HG03039 (cell line): ENCODE measurements at regions not wholly inside any gene's neighbourhood (a gene's known extent, or its start where the extent isn't known, plus 50 kb on each side); places are given as distances from the start of the nearest gene placed in this dataset.

Experiments used
- ATAC-seq: cut with Tn5 transposase; IDR thresholded peaks from one replicate; pipeline ENCODE4 v1.9.1; 2021; ENCODE audit warnings: mild to moderate bottlenecking, moderate library complexity; ENCODE audit not compliant: unreplicated experiment

DNA sequence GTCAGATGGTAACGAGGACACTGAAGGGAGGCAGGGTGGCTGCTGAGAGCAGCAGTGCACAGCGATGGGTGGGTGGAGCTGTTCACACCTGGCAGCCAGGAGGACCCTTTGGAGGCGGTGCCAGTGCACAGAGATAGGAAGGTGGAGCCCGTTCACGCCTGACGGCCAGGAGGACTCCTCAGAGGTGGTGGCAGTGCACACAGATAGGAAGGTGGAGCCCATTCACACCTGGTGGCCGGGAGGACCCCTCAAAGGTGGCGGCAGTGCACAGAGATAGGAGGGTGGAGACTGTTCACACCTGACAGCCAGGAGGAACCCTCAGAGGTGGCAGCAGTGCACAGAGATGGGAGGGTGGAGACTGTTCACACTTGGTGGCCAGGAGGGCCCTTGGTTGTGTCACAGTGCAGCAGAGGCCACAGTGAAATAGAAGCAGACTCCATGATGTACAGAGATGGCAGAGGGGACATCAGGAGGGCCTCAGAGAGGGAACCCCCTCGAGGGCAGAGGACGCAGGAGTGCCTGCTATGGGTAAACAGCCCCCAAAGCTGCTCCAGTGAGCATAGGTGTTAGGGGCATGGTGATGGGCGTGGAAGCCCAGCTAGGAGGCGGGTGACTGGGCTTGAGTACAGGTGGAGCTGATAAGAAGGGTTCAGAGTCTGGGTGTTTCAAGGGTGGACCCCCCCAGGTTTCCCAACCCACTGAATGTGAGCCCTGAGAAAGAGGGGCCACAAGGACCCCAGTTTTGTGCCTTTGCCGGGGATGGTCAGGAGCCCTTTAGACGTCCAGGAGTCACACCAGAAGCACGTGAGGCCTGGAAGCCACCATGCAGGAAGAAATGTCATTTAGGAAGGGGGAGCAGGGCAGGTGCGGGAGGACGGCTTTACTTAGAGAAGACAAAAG, 566.7 kb downstream of the BRD1 start:
- no peak for ATAC-seq

DNA sequence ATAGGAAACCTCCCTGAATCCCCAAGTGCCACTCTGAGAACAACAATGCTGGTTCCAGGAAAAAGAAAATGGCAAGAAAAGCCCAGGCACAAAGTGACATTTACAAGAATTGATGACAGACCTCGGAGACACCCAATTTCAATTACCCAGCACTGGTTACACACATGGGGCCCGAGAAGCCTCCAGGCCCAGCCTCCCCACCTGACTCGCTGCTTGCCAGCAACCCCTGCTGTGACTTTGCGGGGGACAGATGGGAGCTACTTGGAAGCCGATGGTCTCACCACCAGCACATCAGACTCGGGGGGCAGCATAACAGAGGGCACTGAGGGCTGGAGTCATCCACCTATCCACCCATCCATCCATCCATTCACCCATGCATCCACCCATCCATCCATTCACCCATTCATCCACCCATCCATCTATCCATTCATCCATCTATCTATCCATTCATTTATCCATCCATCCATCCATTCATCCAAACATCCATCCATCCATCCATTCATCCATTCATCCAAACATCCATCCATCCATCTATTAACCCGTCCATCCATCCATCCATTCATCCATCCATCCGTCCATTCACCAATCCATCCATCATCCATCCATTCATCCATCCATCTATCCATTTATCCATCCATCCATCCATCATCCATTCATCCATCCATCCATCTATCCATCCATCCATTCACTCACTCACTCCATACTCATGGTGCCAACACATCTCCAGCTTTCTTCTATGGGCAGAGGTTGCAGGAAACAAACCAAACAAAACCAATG, 567.6 kb downstream of the BRD1 start:
- no peak for ATAC-seq

DNA sequence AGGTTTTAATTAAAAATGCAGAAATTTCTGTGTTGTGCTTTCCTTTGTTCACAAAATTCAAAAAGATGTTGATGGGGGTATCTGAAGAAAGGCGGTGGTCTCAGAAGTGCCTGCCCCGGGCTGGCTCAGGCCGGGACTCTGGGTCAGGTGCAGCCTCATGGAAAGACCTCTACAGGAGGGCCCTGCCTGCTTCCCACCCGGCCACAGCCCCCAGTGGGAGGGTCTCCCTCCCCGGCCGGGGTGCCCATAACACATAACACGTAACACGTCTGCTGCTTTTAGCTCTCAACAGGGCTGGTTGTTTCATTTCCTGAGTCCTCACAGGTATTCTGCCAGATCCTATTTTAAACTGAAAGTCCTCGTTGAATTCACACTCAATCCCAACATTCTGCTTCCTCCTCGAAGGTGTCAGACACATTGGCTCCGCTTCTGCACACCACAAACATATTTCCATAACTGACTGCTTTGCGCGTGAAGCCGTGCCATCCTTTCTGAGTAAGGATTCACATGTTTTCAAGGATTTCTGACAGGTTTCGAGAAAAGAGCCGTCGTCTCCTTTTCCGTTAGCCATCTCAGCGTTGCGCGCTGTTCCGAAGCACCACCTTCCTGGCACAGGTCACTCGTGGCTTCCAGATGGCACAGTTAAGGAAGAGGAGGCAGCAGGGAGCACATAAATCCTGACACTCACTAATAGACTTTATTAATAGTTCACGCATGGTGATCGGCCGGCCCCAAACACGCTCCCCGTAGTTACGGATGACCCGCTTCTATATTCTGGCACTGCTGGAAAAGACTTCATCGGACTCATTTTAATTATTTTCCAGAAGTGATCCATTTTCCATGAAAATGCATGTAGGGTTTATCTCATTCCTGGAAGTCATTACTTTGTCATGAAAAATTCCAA, 569.3 kb downstream of the BRD1 start:
- ATAC-seq, result no peak

DNA sequence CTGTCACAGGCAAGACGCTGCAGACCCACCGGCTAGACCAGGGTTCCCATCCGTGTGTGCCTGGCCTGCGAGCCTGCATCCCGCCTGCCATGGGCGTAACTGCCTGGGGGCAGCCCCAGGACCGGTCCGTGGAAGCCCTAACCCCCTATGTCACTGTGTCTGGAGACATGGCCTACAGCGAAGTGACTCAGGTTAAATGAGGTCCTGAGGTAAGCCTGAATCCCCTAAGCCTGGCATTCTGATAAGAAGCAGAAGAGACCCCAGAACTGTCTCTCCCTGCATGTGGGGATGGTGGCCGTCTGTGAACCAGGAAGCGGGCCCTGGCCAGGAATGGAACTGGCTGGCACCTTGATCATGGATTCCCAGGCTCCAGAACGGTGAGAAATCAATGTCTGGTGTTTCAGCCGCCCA, 570.1 kb downstream of the BRD1 start:
- ATAC-seq, result no peak

DNA sequence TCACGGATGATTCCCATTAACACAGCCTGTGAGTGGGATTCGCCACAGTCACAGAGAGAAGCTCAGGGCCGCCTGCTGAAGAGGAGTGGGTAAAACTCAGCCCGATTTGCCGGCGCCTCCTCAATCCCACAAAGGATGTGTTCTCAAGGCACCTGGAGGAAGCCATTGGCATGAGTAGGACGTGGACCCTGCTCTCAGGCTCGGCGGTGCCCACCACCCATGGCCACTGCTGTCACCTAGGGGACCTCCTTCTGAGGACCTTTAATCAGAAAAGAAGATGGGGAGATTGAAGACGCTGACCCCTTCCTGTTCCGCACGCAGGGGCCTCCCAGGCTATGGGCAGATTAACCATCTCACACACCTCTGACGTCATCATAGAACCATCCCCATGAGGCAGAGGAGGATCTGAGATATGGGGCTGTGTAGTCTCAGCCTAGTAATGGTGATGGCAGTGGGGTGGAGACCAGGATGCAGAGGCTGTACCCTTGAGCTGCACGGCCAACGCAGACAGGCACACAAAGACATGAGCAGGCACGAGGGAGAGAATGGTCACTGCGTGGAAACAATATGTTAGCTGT, 571.8 kb downstream of the BRD1 start:
- no peak for ATAC-seq

DNA sequence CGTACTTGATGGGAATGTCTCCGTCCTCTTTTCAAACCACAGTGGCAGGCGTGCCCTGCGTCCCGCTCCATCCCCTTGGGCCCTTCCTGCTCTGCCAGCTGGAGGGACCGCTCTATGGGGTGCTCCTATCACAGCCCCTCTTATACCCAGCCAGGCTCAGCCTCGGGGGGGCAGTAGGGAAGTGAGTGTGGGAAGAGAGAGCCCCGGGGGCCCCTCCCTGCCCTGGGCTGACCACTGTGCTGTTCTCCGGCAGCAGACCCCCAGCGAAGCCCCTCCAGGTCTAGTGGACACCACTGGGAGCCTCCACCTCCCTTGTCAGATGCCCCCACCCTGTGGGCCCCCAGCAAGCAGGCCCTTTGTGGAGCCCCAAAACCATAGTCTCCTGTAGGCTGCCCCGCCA, 572.5 kb downstream of the BRD1 start:
- ATAC-seq, result no peak

DNA sequence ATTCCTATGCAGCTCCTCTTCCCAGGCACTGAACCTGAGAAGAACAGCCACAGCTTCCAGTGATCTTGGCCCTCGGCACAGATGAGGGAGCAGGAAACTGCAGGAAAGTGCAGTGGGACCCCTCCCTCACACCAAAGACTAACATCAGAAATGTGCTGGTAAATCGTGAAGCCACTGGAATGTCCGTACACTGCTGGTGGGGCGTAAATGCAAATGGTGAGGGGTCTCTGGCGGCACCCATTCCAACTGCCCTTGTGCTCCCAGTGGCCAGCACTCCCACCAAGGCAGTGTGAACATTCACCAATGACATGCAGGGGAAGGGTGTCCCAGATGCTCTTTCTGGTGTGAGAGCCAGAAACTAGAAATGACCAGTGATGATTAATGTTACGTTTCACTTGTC, 574.0 kb downstream of the BRD1 start:
- ATAC-seq, result no peak

DNA sequence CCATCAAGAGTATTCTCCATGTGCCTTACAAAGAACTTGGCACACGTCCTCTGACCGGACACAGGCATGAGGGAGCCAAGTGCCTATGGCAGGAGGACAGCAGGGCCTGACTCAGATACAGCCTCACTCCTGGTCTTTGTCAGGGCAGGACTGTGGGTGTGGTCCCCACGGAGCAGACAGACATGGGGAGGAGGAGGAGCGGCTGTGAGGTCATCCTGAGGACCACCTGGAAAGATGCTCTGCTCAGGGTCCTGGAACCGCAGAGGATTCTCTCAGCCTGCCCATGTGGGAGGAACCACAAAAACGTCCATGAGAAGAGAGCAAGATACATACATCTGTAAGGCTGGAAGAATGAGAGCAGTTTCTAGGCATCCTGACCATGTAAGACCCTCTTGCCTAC, 576.3 kb downstream of the BRD1 start:
- ATAC-seq, result no peak

DNA sequence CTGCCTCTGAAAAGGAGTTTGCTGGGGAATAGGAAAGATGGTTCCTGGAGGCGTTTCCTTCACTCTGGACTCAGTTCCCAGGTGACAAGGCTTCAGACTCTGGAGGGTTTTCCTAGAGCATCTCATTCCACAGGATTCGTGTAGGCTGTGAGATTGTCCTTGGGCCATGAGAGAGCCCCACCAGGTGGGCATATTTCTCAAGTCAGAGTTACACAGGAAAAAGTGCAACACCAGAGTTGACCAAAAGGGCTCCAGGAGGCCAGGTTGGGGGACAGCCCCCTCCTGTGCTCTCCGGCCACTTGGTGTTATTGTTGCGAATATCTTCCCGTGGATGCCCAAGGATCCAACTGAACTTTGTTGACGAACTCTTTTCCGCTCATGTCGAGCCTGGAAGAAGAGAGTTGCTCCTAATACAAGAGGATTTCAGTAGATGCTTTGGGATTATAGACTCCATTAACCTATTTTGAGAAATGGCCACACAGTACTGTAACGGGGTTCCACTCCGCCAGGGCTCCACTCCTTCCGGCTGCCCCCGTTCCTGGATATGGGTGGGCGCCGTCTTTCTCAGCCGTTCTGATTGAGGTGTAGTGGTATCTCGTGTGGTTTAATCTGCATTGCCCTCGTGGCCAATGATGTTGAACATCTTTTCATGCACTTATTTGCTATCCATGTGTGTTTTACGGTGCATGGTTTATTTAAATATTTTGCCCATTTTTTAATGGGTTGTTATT, 580.3 kb downstream of the BRD1 start:
- ATAC-seq, result no peak

DNA sequence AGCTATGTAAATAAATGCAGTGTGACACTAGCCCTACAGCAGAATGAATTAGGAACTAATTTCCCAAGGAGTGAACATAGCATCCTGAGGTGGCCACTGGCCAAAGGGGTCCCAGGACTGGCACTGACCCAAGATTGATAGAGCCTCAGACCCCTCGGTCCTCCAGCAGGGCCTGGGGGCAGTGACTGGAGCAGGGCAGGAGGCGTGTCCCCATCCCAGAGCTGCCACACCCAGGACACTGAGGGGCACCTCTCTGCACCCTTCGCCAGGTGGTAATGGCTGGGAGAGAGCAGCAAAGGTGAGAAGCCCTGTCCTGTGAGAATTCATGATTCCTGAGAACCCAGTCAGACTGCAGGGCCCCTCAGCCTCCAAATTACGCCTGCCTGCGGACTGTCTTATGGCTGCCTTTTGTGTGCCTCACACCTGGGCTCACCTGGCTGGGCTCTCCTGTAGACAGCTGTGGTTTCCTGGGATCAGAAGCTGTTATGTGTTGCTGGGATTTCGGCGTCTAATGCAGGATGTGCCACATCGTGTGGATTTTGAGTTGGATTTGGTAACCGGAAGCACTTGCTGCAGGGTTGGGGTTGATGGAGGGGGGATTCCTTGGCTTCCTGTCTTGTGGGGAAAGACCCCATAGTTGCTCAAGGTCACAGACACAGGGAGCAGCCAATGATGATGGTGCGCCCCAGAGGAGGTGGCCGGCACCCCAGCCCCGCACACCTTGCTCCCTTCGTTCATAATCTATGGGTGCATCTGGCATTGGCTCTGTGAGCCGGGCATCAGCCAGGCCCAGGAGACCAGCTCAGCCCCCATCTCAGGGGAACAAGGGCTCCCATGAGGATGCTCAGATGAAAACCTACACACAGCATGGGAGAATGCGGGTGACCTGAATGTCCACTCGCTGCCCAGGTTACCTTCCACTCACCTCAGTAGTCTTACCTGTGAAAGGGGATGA, 582.9 kb downstream of the BRD1 start:
- no peak for ATAC-seq

DNA sequence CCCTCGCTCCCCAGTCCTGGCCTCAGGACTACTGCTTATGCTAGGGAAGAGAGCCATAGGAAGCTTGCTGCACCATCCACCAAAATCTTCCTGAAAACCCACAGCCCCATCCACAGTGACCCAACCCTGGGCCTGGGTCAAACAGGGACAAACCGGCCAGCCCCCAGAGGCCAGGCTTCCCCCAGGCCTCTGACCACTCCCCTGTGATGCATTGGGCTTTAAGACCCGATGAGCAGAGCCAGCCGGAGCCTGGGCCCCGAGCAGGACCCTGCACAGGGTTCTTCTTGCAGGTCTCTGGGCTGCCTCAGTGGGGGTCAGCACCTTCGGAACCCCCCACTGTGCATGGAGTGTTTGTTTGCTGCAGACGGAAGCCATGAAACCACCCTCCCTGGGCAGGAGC, 583.7 kb downstream of the BRD1 start:
- no peak for ATAC-seq

DNA sequence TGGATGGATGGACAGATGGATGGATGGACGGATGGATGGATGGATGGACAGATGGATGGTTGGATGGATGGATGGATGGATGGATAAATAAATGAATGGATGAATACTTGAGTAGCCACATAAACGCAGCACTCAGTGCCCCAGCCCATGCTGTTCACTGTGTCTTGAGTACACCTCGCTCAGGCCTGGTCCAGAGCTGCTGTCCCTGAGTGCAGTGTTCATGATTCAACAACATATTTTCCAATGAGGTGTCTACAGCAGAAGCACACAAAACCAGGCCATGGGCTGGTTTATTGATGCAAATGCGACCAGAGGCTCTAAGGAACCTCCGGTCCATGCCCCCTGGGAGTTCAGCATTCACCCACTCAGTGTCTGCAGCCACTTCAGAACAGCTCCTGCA, 584.3 kb downstream of the BRD1 start:
- ATAC-seq, result no peak

DNA sequence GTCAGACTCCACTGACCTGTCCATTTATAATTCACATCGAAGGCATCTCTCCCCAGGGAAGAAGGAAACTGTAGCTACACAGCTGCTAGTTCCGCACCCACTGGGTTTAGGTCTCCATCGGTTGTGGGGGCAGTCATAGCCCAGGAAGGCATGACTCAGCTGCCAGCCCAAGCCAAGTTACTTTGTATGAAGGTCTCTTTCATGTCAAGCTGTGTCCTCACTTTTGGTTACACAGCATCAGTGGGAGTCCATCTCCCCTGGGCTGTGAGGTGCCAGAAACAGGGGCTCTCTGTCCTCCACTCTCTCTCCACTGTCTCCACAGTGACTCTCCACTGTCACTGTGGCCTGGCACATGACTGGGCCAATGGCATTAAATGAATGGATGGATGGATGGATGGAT, 585.2 kb downstream of the BRD1 start:
- ATAC-seq, result no peak

DNA sequence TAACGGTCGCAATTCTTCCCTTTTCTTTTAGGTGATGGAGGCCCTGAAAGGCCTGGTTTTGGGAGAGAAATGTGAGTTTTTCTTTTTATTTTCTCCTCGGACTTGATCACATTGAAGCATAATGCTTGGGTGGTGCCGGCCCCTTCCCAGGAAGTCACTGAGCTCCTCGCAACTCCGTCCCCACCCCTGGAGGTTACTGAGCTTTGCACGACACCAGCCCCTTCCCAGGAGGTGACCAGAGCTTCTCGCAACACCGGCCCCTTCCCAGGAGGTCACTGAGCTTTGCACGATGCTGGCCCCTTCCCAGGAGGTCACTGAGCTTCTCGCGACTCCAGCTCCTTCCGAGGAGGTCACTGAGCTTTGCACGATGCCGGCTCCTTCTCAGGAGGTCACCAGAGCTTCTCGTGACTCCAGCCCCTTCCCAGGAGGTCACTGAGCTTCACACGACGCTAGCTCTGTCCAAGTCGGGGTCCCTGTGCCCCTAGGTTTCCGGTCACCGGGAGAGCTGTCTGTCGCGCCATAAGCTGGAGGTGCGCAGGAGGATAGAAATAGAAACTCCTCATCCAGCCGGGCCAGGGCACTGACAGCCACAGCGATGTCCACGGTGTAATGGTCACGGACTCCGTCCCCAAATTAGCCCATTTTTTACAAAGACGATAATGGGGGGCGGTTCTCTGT, 586.4 kb downstream of the BRD1 start:
- ATAC-seq, result no peak

DNA sequence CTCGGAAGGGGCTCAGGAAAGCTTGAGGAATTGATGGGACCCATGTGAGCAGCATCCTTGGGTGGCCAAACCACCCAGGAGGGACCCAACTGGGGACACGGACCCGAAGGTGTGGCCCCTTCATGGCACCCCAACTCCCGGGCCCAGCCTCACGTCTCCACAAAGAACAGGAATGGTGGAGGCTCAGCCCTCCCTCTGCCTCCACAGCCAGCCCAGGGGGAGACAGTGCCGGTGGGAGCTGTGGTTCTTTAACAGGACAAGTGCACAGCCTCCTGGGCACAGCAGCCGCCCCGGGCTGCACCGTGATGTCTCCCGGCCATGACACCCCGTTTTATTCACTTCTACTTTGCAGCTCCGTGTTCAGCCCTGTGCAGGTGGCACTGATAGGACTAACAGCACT, 587.2 kb downstream of the BRD1 start:
- no peak for ATAC-seq

DNA sequence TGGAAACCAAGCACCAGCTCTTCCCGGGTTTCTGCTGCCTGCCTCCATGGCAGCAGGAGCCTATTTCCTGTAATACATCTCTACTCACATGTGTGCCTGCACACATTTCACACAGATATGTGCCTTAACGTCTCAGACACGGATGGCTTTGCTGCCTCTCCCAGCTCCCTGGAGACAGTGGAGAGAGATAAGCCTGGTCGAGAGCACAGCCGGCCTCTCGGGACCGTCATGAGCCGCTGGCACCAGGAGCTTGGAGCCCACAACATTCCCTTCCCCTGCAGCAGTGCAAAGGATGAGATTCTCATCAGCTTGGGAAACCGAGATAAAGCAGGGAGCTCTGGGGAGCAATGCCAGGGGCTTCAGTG, 587.7 kb downstream of the BRD1 start:
- no peak for ATAC-seq

DNA sequence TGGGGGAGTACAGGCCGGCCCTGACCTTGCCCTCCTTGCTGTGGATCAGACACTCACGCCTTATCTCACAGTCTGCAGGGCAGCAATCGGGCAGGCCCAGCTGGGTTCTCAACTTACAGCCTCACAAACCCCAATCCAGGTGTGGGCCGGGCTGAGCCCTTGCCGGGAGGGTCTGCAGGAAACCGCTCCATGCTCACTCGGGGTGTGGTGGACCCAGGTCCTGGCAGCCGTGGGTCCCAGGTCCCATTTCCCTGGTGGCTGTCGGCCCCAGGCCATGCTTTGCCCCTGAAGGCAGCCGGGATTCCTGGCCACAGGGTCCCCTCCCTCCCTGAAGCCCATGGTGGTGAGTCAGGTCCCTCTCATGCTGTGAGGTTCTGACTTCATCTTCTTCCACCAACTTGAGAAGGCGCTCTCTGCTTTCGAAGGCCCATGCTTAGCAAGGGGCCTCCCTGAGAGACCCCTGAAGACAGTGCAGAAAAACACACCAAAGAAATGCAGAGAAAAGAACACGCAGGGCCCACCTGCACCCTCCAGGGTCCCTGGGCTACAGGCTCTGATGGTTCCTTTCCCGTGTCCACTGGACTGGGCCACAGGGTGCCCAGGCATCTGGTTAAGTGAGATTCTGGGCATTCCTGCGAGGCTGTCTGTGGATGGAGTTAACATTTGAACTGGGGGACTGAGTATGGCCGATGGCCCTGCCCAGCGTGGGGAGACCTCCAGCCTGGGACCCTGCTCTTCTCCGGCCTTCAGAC, 588.2 kb downstream of the BRD1 start:
- no peak for ATAC-seq
